Endothelial cell (in vitro differentiated cells): ENCODE measurements at regions not wholly inside any gene's neighbourhood (a gene's known extent, or its start where the extent isn't known, plus 50 kb on each side); places are given as distances from the start of the nearest gene placed in this dataset.

Source experiments
- DNase-seq: peaks from one replicate; pipeline ENCODE4 v3.0.0; 2021; ENCODE audit warnings: low spot score
- H3K27ac Mint-ChIP-seq: one replicate; pipeline ENCODE4 v1.8.0; 2021; ENCODE audit warnings: mixed read lengths, inconsistent platforms; ENCODE audit not compliant: unreplicated experiment
- H3K27me3 Mint-ChIP-seq: one replicate; pipeline ENCODE4 v1.8.0; 2021; ENCODE audit warnings: mild to moderate bottlenecking, moderate library complexity, mixed read lengths, inconsistent platforms; ENCODE audit not compliant: unreplicated experiment
- H3K36me3 Mint-ChIP-seq: one replicate; pipeline ENCODE4 v1.8.0; 2021; ENCODE audit warnings: mild to moderate bottlenecking, low read depth, mixed read lengths, inconsistent platforms; ENCODE audit not compliant: unreplicated experiment
- H3K4me1 Mint-ChIP-seq: one replicate; pipeline ENCODE4 v1.8.0; 2021; ENCODE audit warnings: mild to moderate bottlenecking, mixed read lengths, inconsistent platforms; ENCODE audit not compliant: unreplicated experiment
- H3K4me3 Mint-ChIP-seq: one replicate; pipeline ENCODE4 v1.8.0; 2021; ENCODE audit warnings: mild to moderate bottlenecking, mixed read lengths, inconsistent platforms; ENCODE audit not compliant: unreplicated experiment
- H3K9me3 Mint-ChIP-seq: one replicate; pipeline ENCODE4 v1.8.0; 2021; ENCODE audit warnings: mixed read lengths, inconsistent platforms; ENCODE audit not compliant: unreplicated experiment
- CTCF ChIP-seq: fragments of 200-600 bp; sonication (generic); IDR thresholded peaks from one replicate; pipeline ENCODE4 v1.5.0; 2021; ENCODE audit warnings: antibody characterized with exemption; ENCODE audit not compliant: unreplicated experiment

- Mint-ChIP-seq H3K27me3 (no peaks in the 10 kb centered on the region), H3K4me3 (no peak overlapping the region), H3K9me3 (no peaks in the 10 kb centered on the region), H3K4me1 (no peaks in the 10 kb centered on the region), H3K27ac (no peak overlapping the region), H3K36me3 (no peaks in the 10 kb centered on the region)
- no peak for TF ChIP-seq CTCF
- no peak for DNase-seq
Measured at GRCh38 chr5:135269931-135270421, 129.1 kb downstream of the MACROH2A1 start.

- no peak for DNase-seq
- Mint-ChIP-seq H3K27me3 (no peaks in the 10 kb centered on the region), H3K27ac (no peak overlapping the region), H3K36me3 (no peaks in the 10 kb centered on the region), H3K4me1 (no peaks in the 10 kb centered on the region), H3K9me3 (no peaks in the 10 kb centered on the region), H3K4me3 (no peak overlapping the region)
- no peak for TF ChIP-seq CTCF
Measured at GRCh38 chr5:135269199-135269598, 129.8 kb downstream of the MACROH2A1 start.

DNA sequence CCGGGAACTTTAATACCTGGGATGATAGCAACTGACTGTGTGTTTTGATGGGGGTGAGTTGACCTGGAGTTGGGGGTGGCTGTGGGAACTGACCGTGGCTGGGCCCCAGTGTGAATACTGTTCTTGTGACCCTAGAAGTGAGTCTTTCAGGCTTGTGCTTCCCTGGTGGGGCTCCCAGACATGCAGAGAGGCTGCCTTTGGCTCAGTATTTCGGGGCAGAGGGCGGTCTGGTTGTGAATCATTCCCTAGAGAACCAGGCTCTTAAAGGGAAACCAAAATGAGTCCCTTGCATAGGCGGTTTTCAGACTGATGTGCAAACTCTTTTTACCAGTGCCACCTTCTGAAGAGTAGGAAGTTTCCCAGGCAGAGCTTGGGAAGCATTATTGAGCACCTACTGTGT, 132.1 kb downstream of the MACROH2A1 start:
- Mint-ChIP-seq H3K9me3 (no peaks in the 10 kb centered on the region), H3K4me1 (no peaks in the 10 kb centered on the region), H3K36me3 (no peaks in the 10 kb centered on the region), H3K4me3 (no peak overlapping the region), H3K27me3 (no peaks in the 10 kb centered on the region), H3K27ac (no peak overlapping the region)
- TF ChIP-seq CTCF = no peak
- no peak for DNase-seq

DNA sequence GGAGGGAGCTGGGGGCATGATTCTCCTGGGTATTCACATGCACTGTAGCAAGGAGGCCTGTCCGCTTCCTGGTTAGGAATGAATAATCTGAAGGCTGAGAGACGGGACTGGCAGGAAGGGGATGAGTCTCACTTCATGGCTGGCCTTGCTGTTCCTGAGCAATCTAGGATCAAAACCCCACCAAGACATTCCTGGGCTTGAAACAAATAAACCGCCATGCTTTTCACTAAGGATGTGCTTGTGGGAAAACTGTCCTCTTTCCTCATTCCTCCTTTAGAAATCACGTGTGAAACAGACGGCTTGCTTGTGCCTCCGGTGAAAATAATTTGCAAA, 132.8 kb downstream of the MACROH2A1 start:
- H3K9me3 Mint-ChIP-seq = no peaks in the 10 kb centered on the region
- H3K4me3 Mint-ChIP-seq = no peak overlapping the region
- no peak for DNase-seq
- H3K27me3 Mint-ChIP-seq = no peaks in the 10 kb centered on the region
- no peak overlapping the region for H3K27ac Mint-ChIP-seq
- TF ChIP-seq CTCF = no peak
- no peaks in the 10 kb centered on the region for H3K36me3 Mint-ChIP-seq
- no peaks in the 10 kb centered on the region for H3K4me1 Mint-ChIP-seq

DNA sequence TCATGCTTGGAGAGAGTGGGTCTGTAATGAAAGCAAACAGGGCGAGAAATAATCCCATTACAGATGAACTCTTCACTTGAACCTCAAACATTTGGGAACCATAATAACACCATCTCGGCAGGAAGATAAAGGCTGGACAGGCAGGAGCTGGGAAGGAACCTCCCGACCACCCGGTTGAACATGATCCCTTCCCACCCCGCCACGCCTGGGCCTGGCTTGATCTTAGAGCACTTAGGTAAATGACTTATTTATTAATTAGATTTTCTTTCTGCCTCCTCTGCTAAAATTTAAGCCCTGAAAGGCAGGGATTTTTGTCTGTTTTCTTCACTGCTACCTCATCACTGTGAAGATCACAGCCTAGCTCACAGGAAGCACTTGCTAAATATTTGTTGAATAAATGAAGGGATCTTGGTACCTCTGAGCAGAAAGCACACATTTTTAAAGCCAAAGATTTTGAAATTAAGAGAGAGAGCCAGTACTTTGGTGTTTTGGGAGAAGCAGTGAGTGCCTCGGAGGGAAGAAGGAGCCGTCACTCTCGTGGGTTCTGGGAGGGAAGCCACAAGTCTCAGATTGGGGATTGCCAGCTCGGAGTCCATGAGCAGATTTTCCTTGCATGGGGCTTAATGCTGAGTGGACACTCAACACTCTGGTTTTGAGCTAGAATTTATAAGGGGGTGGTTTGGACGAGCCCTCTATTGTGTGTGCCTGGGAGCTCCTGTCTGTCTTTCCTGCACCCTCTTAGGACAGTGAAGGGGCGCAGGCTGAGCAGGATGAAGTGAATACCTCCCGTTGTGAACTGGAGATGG, 133.3 kb downstream of the MACROH2A1 start:
- Mint-ChIP-seq H3K27me3 (no peaks in the 10 kb centered on the region), H3K9me3 (no peaks in the 10 kb centered on the region), H3K4me1 (no peaks in the 10 kb centered on the region), H3K27ac (no peak overlapping the region), H3K4me3 (no peak overlapping the region), H3K36me3 (no peaks in the 10 kb centered on the region)
- no peak for TF ChIP-seq CTCF
- DNase-seq = no peak
